GM21737 (cell line): ENCODE measurements at regions not wholly inside any gene's neighbourhood (a gene's known extent, or its start where the extent isn't known, plus 50 kb on each side); places are given as distances from the start of the nearest gene placed in this dataset.
"Not testable (repeated sequence)": the region's sequence is repeated elsewhere in the genome, so short reads cannot be mapped to it uniquely, and the experiment has no call there.

Source experiments
- ATAC-seq: cut with Tn5 transposase; IDR thresholded peaks from one replicate; pipeline ENCODE4 v1.9.1; 2021; ENCODE audit warnings: mild to moderate bottlenecking, moderate library complexity; ENCODE audit not compliant: unreplicated experiment

- ATAC-seq = no peak
Observed at GRCh38 chr12:73181244-73181643, 909.1 kb downstream of the TRHDE start.

GRCh38 chr12:73185403-73185802, 913.2 kb downstream of the TRHDE start:
- no peak for ATAC-seq

GRCh38 chr12:73186272-73186671, 914.1 kb downstream of the TRHDE start:
- no peak for ATAC-seq

GRCh38 chr12:73187765-73188164, 915.6 kb downstream of the TRHDE start:
- ATAC-seq = no peak

GRCh38 chr12:73210548-73211204, 938.5 kb downstream of the TRHDE start:
- ATAC-seq = no peak

GRCh38 chr12:73220951-73221350, 948.8 kb downstream of the TRHDE start:
- no peak for ATAC-seq

- no peak for ATAC-seq
Observed at GRCh38 chr12:73221398-73221797, 949.2 kb downstream of the TRHDE start.

GRCh38 chr12:73221836-73222235, 949.7 kb downstream of the TRHDE start:
- no peak for ATAC-seq

GRCh38 chr12:73225371-73225937, 953.3 kb downstream of the TRHDE start:
- no peak for ATAC-seq

GRCh38 chr12:73225941-73226340, 953.8 kb downstream of the TRHDE start:
- ATAC-seq = no peak

GRCh38 chr12:73226593-73226992, 954.4 kb downstream of the TRHDE start:
- no peak for ATAC-seq

- not testable (repeated sequence) for ATAC-seq
Observed at GRCh38 chr12:73228828-73229227, 956.7 kb downstream of the TRHDE start.

- ATAC-seq = no peak
Observed at GRCh38 chr12:73235387-73235786, 963.2 kb downstream of the TRHDE start.

- no peak for ATAC-seq
Observed at GRCh38 chr12:73240110-73240509, 967.9 kb downstream of the TRHDE start.

- ATAC-seq = no peak
Observed at GRCh38 chr12:73262788-73263381, 990.7 kb downstream of the TRHDE start.

GRCh38 chr12:73266206-73266605, 994.0 kb downstream of the TRHDE start:
- no peak for ATAC-seq

- no peak for ATAC-seq
Observed at GRCh38 chr12:73274976-73275375, 1002.8 kb downstream of the TRHDE start.

GRCh38 chr12:73277971-73278370, 1005.8 kb downstream of the TRHDE start:
- no peak for ATAC-seq

- ATAC-seq = no peak
Observed at GRCh38 chr12:73301530-73301929, 1029.4 kb downstream of the TRHDE start.

GRCh38 chr12:73307260-73307659, 1035.1 kb downstream of the TRHDE start:
- ATAC-seq = no peak

GRCh38 chr12:73308079-73308478, 1035.9 kb downstream of the TRHDE start:
- no peak for ATAC-seq

GRCh38 chr12:73308747-73309146, 1036.6 kb downstream of the TRHDE start:
- ATAC-seq = no peak
